GM19395 (cell line): ENCODE measurements at regions not wholly inside any gene's neighbourhood (a gene's known extent, or its start where the extent isn't known, plus 50 kb on each side); places are given as distances from the start of the nearest gene placed in this dataset.

Experiments
- ATAC-seq: cut with Tn5 transposase; IDR thresholded peaks from one replicate; pipeline ENCODE4 v1.9.1; 2021; ENCODE audit warnings: mild to moderate bottlenecking, moderate library complexity; ENCODE audit not compliant: unreplicated experiment

GRCh38 chr15:70291305-70292075 lies 193.8 kb upstream of the TLE3 start:
- ATAC-seq = no peak

- ATAC-seq = no peak
These were observed 193.0 kb upstream of the TLE3 start for GRCh38 chr15:70290708-70291107.

- ATAC-seq = no peak
These were observed 191.7 kb upstream of the TLE3 start for GRCh38 chr15:70289191-70289955.

DNA sequence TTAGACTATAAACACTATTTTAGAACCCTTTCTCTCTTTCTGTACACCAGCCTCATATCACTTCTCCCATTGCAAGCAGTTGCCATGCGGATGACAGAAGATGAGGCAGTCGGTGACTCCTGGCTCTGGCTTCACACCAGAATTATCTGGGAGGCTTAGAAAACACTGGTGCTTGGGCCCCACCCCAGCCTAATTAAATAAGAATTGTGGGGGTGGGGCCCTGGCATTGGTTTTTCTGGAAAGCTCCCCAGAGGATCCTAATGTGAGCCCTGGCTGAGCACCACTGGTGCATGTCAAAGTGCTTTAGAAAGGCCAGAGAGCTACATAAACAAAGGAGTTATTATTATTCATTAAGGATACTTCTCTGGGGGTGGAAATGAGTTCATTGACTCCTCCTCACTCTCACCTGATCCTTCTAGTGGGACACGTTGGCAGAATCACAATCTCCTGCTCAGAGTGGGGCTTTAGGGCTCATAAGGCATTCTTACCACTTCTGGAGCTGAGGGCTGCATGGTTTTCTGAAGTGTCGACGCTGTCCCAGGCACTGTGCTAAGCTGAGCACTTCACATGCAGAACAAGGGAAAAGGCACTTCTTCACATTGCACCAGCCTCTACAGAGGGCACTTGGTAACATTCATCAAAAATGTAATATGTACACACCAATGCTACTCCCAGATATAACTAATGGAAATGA lies 188.5 kb upstream of the TLE3 start:
- no peak for ATAC-seq

- ATAC-seq = no peak
These were observed 186.9 kb upstream of the TLE3 start for GRCh38 chr15:70284438-70285214.

GRCh38 chr15:70283511-70283910 lies 185.8 kb upstream of the TLE3 start:
- no peak for ATAC-seq

DNA sequence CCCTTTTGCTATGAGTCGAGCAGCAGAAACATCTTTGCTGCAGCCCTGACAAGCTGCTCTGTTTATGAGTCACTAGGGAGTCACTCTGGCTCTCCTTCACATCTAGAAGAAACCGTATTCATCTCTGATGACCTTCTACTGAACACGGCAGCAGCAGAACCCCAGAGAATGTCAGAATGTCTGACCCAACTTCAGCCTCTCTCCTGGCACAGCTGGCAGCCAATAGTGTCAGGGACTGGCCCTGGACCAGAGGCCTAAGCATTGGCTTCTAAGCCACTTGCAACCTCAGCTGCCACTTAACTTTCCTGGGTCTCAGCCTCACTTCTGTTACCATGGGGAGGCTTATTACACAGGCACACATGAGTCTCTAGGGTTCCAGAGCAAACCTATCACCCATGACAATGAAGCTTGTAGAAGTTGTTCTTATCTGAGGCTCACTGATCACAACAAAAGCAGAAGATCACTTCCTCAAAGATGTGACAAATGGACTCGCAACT lies 184.1 kb upstream of the TLE3 start:
- ATAC-seq = no peak

DNA sequence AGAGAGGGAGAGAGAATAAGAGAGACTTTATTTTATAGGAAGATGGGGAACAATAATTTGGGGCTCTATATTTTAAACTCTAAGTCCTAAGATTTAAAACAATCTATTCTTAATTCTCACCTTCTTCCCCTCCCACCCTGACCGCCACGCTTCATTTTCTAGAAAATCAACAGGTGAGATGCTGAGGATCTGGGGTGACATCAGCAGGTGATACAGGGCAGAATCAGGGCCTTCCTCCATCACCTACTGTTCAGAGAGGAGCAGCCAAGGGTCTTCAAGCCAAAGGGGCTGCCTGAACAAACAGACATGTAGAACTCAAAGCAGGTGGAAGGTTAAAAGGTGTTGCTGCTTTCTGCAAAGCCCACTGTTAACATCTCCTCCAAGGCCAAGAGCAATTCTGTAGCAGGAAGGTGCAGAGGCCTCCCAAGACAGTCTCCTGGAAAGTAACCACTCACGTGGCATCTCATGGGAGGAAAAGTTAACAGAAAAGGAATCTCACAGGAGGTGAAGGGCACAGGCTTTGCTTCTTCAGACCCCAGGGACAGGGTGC lies 183.6 kb upstream of the TLE3 start:
- ATAC-seq = no peak

GRCh38 chr15:70280781-70281180 lies 183.1 kb upstream of the TLE3 start:
- no peak for ATAC-seq

DNA sequence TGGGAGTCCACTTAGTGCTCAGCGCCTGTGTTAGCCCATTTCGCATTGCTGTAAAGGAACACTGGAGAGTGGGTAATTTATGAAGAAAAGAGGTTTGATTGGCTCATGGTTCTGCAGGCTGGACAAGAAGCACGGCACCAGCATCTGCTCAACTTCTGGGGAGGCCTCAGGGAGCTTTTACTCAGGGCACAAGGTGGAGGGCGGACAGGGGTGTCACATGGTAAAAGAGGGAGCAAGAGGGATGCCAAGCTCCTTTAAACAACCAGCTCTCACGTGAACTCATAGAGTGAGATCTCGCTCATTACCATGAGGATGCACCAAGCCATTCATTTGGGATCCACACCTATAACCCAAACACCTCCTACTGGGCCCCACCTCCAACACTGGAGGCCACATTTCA lies 181.4 kb upstream of the TLE3 start:
- no peak for ATAC-seq

- ATAC-seq = no peak
These were observed 180.9 kb upstream of the TLE3 start for GRCh38 chr15:70278644-70279043.

DNA sequence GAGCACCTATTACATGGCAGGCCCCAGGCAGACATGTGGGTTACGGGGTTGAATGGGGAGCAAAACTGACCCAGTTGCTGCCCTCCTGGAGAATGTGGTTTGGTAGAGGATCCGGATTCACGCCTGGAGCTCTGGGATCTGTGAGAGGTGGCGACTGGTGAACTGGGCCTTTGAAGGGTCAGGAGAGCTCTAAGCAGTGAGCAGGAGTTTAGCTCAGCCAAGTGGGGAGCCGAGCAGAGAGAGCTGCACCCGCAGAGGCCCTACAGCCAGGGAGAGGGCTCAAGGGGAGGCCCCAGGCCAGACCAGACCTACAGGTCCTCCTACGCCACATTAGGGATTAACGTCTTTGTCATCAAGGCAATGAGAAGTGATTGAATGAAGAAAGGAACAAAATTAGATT lies 179.8 kb upstream of the TLE3 start:
- no peak for ATAC-seq

DNA sequence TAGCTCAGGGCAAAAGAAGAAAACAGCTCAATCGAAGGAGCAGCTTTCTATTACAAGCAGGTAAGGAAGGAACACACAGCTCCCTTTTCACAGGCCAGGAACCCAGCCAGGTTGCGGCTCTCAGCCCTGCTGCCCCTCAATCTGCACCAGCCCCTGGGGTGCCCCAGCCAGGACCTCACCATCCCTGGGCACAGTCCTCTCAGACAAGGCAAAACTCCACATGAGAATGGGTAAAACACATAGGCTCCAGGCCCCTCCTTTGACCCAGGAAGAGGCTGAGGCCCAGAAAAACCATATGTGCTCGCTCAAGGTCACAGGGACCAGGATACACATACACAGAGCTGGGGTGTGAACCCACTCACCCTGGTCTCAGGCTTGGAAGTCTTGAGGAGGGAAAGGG lies 178.7 kb upstream of the TLE3 start:
- ATAC-seq = no peak

DNA sequence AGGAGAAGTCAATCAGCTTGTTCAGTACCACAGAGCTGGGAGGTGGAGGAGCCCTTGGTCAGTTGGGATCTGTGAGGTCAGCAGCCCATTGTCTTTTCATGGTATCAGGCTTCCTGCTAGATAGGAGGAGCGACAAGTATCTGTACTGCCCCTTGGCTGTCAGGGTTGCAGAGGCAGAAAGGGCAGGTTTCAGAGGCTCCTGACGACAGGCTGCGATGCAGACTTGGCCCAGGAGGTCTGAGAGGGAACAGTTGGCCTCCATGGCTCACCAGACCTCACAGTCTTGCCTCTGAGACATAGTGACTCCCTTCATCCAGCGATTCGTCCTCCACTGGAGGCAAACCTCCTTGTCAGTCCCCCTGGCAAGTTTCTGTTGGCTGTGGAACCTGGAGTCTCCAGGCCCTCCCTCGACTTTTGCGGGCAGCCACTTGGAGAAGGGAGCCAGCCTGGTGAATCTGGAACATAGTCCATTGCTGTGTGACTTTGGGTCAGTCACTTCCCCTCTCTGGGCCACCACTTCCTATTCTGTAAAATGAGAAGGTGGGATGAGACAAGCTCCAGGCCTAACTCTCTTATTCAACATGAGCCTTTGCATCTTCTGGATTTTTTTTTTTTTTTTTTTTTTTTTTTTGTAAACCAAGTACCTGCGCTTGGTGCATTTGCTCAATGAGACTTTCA lies 177.9 kb upstream of the TLE3 start:
- no peak for ATAC-seq

DNA sequence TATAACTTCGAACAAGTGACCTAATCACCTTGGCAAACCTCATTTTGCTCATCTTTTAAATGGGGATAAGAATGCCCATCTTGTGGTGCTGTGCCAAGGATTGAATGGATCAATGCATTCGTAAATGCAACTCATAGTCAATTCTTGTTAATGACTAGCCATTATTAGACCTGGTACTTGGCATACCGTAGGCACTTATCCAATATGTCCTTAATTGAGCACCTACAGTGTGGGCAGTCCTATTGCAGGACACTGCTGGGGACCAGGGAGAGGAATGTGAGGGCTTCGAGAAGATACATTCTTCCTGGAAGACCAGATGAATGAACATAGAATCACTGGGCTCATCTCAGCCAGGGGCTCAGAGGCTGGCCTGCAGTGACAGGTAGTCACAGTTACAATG lies 177.2 kb upstream of the TLE3 start:
- ATAC-seq = no peak

DNA sequence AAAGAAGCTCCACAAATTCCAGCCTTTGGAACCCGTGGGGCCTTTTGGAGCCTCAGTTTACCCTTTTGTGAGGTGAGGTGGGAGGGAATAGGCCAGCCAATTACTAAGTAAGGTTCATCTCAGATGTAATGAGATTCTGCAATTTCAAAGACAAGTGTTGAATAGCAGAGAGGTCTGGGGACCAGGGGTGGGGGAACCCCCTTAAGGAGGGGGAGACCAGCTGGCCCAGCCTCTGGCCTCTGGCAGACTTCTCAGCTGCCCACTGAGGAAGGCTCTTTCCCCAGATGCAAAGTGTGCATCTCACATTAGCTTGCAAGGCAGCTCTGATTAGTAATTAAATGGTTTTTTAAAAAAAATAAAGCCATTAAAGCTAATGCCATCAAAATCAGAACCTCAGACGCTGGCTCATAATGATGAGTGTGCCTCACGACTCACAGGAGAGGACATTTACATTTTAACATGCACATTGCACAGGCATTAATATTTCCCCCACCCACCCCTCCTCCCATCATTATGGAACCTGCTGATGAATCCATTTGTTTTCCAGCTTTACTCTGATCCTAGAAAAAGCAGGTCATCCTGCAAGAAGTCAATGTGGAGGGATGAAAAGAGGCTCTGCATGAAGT lies 176.7 kb upstream of the TLE3 start:
- ATAC-seq = no peak

DNA sequence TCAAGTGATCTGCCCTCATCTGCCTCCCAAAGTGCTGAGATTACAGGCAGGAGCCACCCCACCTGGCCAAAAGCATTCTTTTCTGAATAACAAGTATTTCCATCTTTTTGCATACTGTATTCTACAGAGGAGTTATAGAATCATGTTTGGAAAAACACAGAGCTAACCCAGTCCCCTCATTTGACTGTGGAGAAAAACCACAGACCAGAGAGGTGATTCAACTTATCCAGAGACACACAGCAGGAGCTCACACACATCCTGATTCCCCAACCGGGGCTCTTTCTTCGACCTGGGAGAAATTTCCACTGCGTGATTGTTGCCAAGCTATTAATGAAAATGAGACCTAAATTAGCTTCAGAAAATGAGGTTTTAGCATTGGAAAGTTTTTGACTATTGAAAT lies 176.1 kb upstream of the TLE3 start:
- no peak for ATAC-seq

GRCh38 chr15:70272565-70273355 lies 175.0 kb upstream of the TLE3 start:
- ATAC-seq = no peak
